GM12873 (cell line): ENCODE measurements at regions not wholly inside any gene's neighbourhood (a gene's known extent, or its start where the extent isn't known, plus 50 kb on each side); places are given as distances from the start of the nearest gene placed in this dataset.

Experiments used
- CTCF ChIP-seq: IDR thresholded peaks from 2 replicates; pipeline ENCODE4 v1.5.1; 2012; ENCODE audit warnings: low read depth, mild to moderate bottlenecking, moderate library complexity, low read length, control low read depth; ENCODE audit not compliant: insufficient read depth; ENCODE audit errors: missing control alignments

GRCh38 chr1:55706397-55706796 lies 491.2 kb upstream of the USP24 start:
- no peak for TF ChIP-seq CTCF

- TF ChIP-seq CTCF = no peak
Measured at GRCh38 chr1:55703726-55704363, 488.7 kb upstream of the USP24 start.

- peak; percentile 86 for TF ChIP-seq CTCF
Measured at GRCh38 chr1:55702064-55702463, 486.9 kb upstream of the USP24 start.

GRCh38 chr1:55700359-55701130 lies 485.4 kb upstream of the USP24 start:
- TF ChIP-seq CTCF = no peak

- no peak for TF ChIP-seq CTCF
Measured at GRCh38 chr1:55699228-55699627, 484.1 kb upstream of the USP24 start.

- no peak for TF ChIP-seq CTCF
Measured at GRCh38 chr1:55697997-55698535, 482.9 kb upstream of the USP24 start.

- no peak for TF ChIP-seq CTCF
Measured at GRCh38 chr1:55696891-55697290, 481.7 kb upstream of the USP24 start.
